Endothelial cell of umbilical vein (primary cell): ENCODE measurements at regions not wholly inside any gene's neighbourhood (a gene's known extent, or its start where the extent isn't known, plus 50 kb on each side); places are given as distances from the start of the nearest gene placed in this dataset.

Source experiments
- BruUV-seq: library from RNA; stranded (reverse); fragments of 400-500 nt; replicated peaks from 2 replicates; lab custom pipeline; 2021; lab: Mats Ljungman, UMichigan
- CTCF ChIA-PET: fragments of 300-600, 350-600 bp; sonication (Branson Sonifier 250); formaldehyde crosslinking; loops from one replicate; lab custom pipeline; 2021; ENCODE audit warnings: antibody characterized with exemption, inconsistent platforms; lab: Charles Lee
- POLR2A ChIA-PET: fragments of 300-600, 350-600 bp; sonication (Branson Sonifier 250); formaldehyde crosslinking; loops from one replicate; lab custom pipeline; 2021; ENCODE audit warnings: antibody characterized with exemption, inconsistent platforms; lab: Charles Lee
- DNase-seq: peaks from one replicate; pipeline ENCODE4 v3.0.0-alpha.2; 2011; ENCODE audit warnings: low read depth, low spot score
- FAIRE-seq: peaks from 2 replicates; lab custom pipeline; 2011; peaks lifted over from hg19 to GRCh38; lab: Jason Lieb, UNC
- H2AFZ ChIP-seq: 2 replicates; pipeline ENCODE4 v1.6.0; 2012; ENCODE audit warnings: low read depth, low read length, control low read depth, inconsistent platforms
- H3K27ac ChIP-seq: 2 replicates; pipeline ENCODE4 v1.5.1; 2011; ENCODE audit warnings: low read depth, mild to moderate bottlenecking, control low read depth, low read length, moderate library complexity; ENCODE audit not compliant: insufficient read depth
- H3K27me3 ChIP-seq, 2 experiments: 2 replicates each; pipeline versions ENCODE4 v1.6.0 to v1.6.1; 2011; ENCODE audit warnings: low read length in 2 of 2, mixed read lengths in 1 of 2; ENCODE audit not compliant: control insufficient read depth in 2 of 2, insufficient read depth in 2 of 2
- H3K36me3 ChIP-seq, 2 experiments: 2 replicates in 1 of 2; 3 replicates in 1 of 2; pipeline ENCODE4 v1.5.1; 2011; ENCODE audit warnings: low read length in 2 of 2, mild to moderate bottlenecking in 1 of 2, moderate library complexity in 1 of 2; ENCODE audit not compliant: control insufficient read depth in 2 of 2, insufficient read depth in 2 of 2; ENCODE audit errors: extremely low read depth in 1 of 2
- H3K4me1 ChIP-seq: 3 replicates; pipeline ENCODE4 v1.5.1; 2011; ENCODE audit warnings: mild to moderate bottlenecking, low read length; ENCODE audit not compliant: control insufficient read depth, insufficient read depth; ENCODE audit errors: extremely low read depth
- H3K4me2 ChIP-seq: 2 replicates; pipeline ENCODE4 v1.6.1; 2011; ENCODE audit warnings: low read length, control low read depth, mixed read lengths; ENCODE audit not compliant: insufficient read depth
- H3K4me3 ChIP-seq, 3 experiments: fragments of 200-600 bp in 1 of 3; sonication (generic), shearing (Covaris generic) in 1 of 3; replicated peaks in 1 of 3; 2 replicates each; pipeline ENCODE4 v1.5.1; 2011 to 2016; ENCODE audit warnings: control low read depth in 3 of 3, low read length in 3 of 3, mild to moderate bottlenecking in 2 of 3, inconsistent platforms in 1 of 3, low read depth in 1 of 3, moderate library complexity in 1 of 3; ENCODE audit not compliant: insufficient read depth in 1 of 3
- H3K79me2 ChIP-seq: 2 replicates; pipeline ENCODE4 v1.6.0; 2012; ENCODE audit warnings: low read length, inconsistent platforms; ENCODE audit not compliant: control insufficient read depth, insufficient read depth
- H3K9ac ChIP-seq: replicated peaks from 2 replicates; pipeline ENCODE3; 2011; ENCODE audit warnings: low read length, control low read depth; ENCODE audit not compliant: insufficient read depth; ENCODE audit errors: extremely low read depth
- H3K9me1 ChIP-seq: replicated peaks from 3 replicates; pipeline ENCODE4 v1.6.0; 2011; ENCODE audit warnings: mild to moderate bottlenecking, low read length; ENCODE audit not compliant: control insufficient read depth, insufficient read depth; ENCODE audit errors: extremely low read depth
- H3K9me3 ChIP-seq: replicated peaks from 2 replicates; pipeline ENCODE4 v1.5.1; 2012; ENCODE audit warnings: low read length, inconsistent platforms; ENCODE audit not compliant: control insufficient read depth, insufficient read depth
- H4K20me1 ChIP-seq: replicated peaks from 2 replicates; pipeline ENCODE3; 2011; ENCODE audit warnings: mild to moderate bottlenecking, low read length; ENCODE audit not compliant: control insufficient read depth, insufficient read depth; ENCODE audit errors: extremely low read depth
- CTCF ChIP-seq, 2 donors: IDR thresholded peaks; 1 replicate in 1 of 2; 2 replicates in 1 of 2; pipeline ENCODE4 v1.5.1; 2011; ENCODE audit warnings: low read length in 2 of 2, mild to moderate bottlenecking in 2 of 2, moderate library complexity in 2 of 2, control low read depth in 1 of 2, inconsistent platforms in 1 of 2, low read depth in 1 of 2; ENCODE audit not compliant: insufficient read depth in 1 of 2; ENCODE audit errors: extremely low read depth in 1 of 2
- EZH2 ChIP-seq: IDR thresholded peaks from 2 replicates; pipeline ENCODE4 v1.6.1; 2012; ENCODE audit warnings: borderline replicate concordance, low read depth, mild to moderate bottlenecking, moderate library complexity, low read length, inconsistent platforms; ENCODE audit not compliant: severe bottlenecking
- FOS ChIP-seq: IDR thresholded peaks from 2 replicates; pipeline ENCODE4 v1.6.1; 2011; ENCODE audit warnings: mild to moderate bottlenecking, low read length, moderate library complexity, borderline replicate concordance; ENCODE audit not compliant: insufficient read depth
- GATA2 ChIP-seq: IDR thresholded peaks from 2 replicates; pipeline ENCODE4 v1.7.0; 2011; ENCODE audit warnings: low read depth, mild to moderate bottlenecking, moderate library complexity, mixed read lengths, low read length; ENCODE audit not compliant: insufficient read length, insufficient read depth
- JUN ChIP-seq: IDR thresholded peaks from 2 replicates; pipeline ENCODE4 v1.6.1; 2011; ENCODE audit warnings: borderline replicate concordance, low read depth; ENCODE audit not compliant: insufficient read length, insufficient read depth
- MAX ChIP-seq: IDR thresholded peaks from 2 replicates; pipeline ENCODE4 v1.6.1; 2011; ENCODE audit not compliant: insufficient read depth, insufficient read length
- MYC ChIP-seq: IDR thresholded peaks from one replicate; pipeline ENCODE4 v1.6.1; 2011; ENCODE audit warnings: mild to moderate bottlenecking, low read depth, low read length
- POLR2A ChIP-seq: IDR thresholded peaks from 2 replicates; pipeline ENCODE4 v1.6.1; 2012; ENCODE audit warnings: low read depth, mild to moderate bottlenecking, control low read depth, low read length
- POLR2AphosphoS5 ChIP-seq: IDR thresholded peaks from 2 replicates; pipeline ENCODE4 v1.6.1; 2012; ENCODE audit warnings: low read depth, mild to moderate bottlenecking, control low read depth, low read length, moderate library complexity; ENCODE audit not compliant: insufficient read depth
- dilution Hi-C: fragments of 300-500 bp; cut with MboI; formaldehyde crosslinking; loops from one replicate; pipeline ENCODE4 v1.15.0; 2019; ENCODE audit warnings: low sequenced_read_pairs; ENCODE audit not compliant: extremely low pct_ligation_motif_present
- intact Hi-C: fragments of 100-400 bp; cut with micrococcal nuclease; formaldehyde crosslinking; loops from one replicate; pipeline ENCODE4 v1.10.0; 2022

GRCh38 chr11:115665958-115666357, 161.7 kb upstream of the CADM1 start:
- dilution Hi-C loops: no loop called here
- no TSS peak for BruUV-seq

More at GRCh38 chr11:115665958-115666357, 161.7 kb upstream of the CADM1 start:
- Histone ChIP-seq H3K4me2 (no peak overlapping the region), H3K4me3 (no peak overlapping the region), H4K20me1 (no peaks in the 10 kb centered on the region), H3K9me1 (no peaks in the 10 kb centered on the region), H3K9me3 (no peaks in the 10 kb centered on the region), H3K27me3 (no peaks in the 10 kb centered on the region), H3K4me1 (no peaks in the 10 kb centered on the region), H3K9ac (no peak overlapping the region), H3K27ac (no peak overlapping the region), H3K79me2 (no peaks in the 10 kb centered on the region), H3K36me3 (no peaks in the 10 kb centered on the region), H2AFZ (no peak overlapping the region)
- intact Hi-C loops: no loop called here
- FAIRE-seq (no peak), DNase-seq (no peak)
- CTCF ChIA-PET: no interaction called here
- POLR2A ChIA-PET: no interaction called here
- no peak for TF ChIP-seq MYC
- TF ChIP-seq JUN: no peak
- no peak for TF ChIP-seq GATA2
- TF ChIP-seq EZH2: no peak
- no peak for TF ChIP-seq POLR2AphosphoS5
- no peak for TF ChIP-seq CTCF (IDR thresholded peaks at IDR 0.05; ENCODE audit: extremely low read depth in 1 of 2, insufficient read depth in 1 of 2, low read depth in 1 of 2, low read length in 2 of 2)
- TF ChIP-seq MAX: no peak
- no peak for TF ChIP-seq FOS
- TF ChIP-seq POLR2A: no peak
